ENCODE measurements at regions not wholly inside any gene's neighbourhood (a gene's known extent, or its start where the extent isn't known, plus 50 kb on each side); places are given as distances from the start of the nearest gene placed in this dataset.
"Not testable (repeated sequence)": the region's sequence is repeated elsewhere in the genome, so short reads cannot be mapped to it uniquely, and the experiment has no call there.

GRCh38 chr2:208671284-208671683 lies 264.7 kb downstream of the PTH2R start:
- DNase-seq (ENCODE audit: extremely low read depth in 1 of 11, low read depth in 9 of 11, low spot score in 4 of 11): no peak

- DNase-seq (ENCODE audit: extremely low read depth in 1 of 11, low read depth in 9 of 11, low spot score in 4 of 11): no peak
Measured at GRCh38 chr2:208671886-208672680, 265.5 kb downstream of the PTH2R start.

- no peak for DNase-seq (ENCODE audit: extremely low read depth in 1 of 11, low read depth in 9 of 11, low spot score in 4 of 11)
Measured at GRCh38 chr2:208673631-208674030, 267.0 kb downstream of the PTH2R start.

- DNase-seq (ENCODE audit: extremely low read depth in 1 of 11, low read depth in 9 of 11, low spot score in 4 of 11): peak in 4 of 11 donors; percentile 11 to 32 (median 24)
Measured at GRCh38 chr2:208674919-208675318, 268.3 kb downstream of the PTH2R start.

GRCh38 chr2:208685929-208686328 lies 279.3 kb downstream of the PTH2R start:
- DNase-seq (ENCODE audit: extremely low read depth in 1 of 11, low read depth in 9 of 11, low spot score in 4 of 11): not testable (repeated sequence)

- DNase-seq (ENCODE audit: extremely low read depth in 1 of 11, low read depth in 9 of 11, low spot score in 4 of 11): no peak
Measured at GRCh38 chr2:208686665-208687064, 280.1 kb downstream of the PTH2R start.

- not testable (repeated sequence) for DNase-seq (ENCODE audit: extremely low read depth in 1 of 11, low read depth in 9 of 11, low spot score in 4 of 11)
Measured at GRCh38 chr2:208687720-208688119, 281.1 kb downstream of the PTH2R start.

- no peak for DNase-seq (ENCODE audit: extremely low read depth in 1 of 11, low read depth in 9 of 11, low spot score in 4 of 11)
Measured at GRCh38 chr2:208698114-208698513, 291.5 kb downstream of the PTH2R start.

- DNase-seq (ENCODE audit: extremely low read depth in 1 of 11, low read depth in 9 of 11, low spot score in 4 of 11): no peak
Measured at GRCh38 chr2:208708486-208708885, 301.9 kb downstream of the PTH2R start.

- no peak for DNase-seq (ENCODE audit: extremely low read depth in 1 of 11, low read depth in 9 of 11, low spot score in 4 of 11)
Measured at GRCh38 chr2:208711598-208711997, 305.0 kb downstream of the PTH2R start.

GRCh38 chr2:208713066-208713745 lies 306.6 kb downstream of the PTH2R start:
- no peak for DNase-seq (ENCODE audit: extremely low read depth in 1 of 11, low read depth in 9 of 11, low spot score in 4 of 11)

GRCh38 chr2:208718828-208719227 lies 312.2 kb downstream of the PTH2R start:
- DNase-seq (ENCODE audit: extremely low read depth in 1 of 11, low read depth in 9 of 11, low spot score in 4 of 11): no peak

- DNase-seq (ENCODE audit: extremely low read depth in 1 of 11, low read depth in 9 of 11, low spot score in 4 of 11): no peak
Measured at GRCh38 chr2:208722731-208723130, 316.1 kb downstream of the PTH2R start.

- no peak for DNase-seq (ENCODE audit: extremely low read depth in 1 of 11, low read depth in 9 of 11, low spot score in 4 of 11)
Measured at GRCh38 chr2:208725280-208725679, 318.7 kb downstream of the PTH2R start.

GRCh38 chr2:208726242-208726641 lies 319.6 kb downstream of the PTH2R start:
- no peak for DNase-seq (ENCODE audit: extremely low read depth in 1 of 11, low read depth in 9 of 11, low spot score in 4 of 11)

GRCh38 chr2:208751663-208752415 lies 345.2 kb downstream of the PTH2R start:
- not testable (repeated sequence) for DNase-seq (ENCODE audit: extremely low read depth in 1 of 11, low read depth in 9 of 11, low spot score in 4 of 11)

GRCh38 chr2:208757364-208757763 lies 350.8 kb downstream of the PTH2R start:
- DNase-seq (ENCODE audit: extremely low read depth in 1 of 11, low read depth in 9 of 11, low spot score in 4 of 11): no peak

GRCh38 chr2:208773074-208773473 lies 366.5 kb downstream of the PTH2R start:
- not testable (repeated sequence) for DNase-seq (ENCODE audit: extremely low read depth in 1 of 11, low read depth in 9 of 11, low spot score in 4 of 11)

- no peak for DNase-seq (ENCODE audit: extremely low read depth in 1 of 11, low read depth in 9 of 11, low spot score in 4 of 11)
Measured at GRCh38 chr2:208781166-208781565, 374.6 kb downstream of the PTH2R start.

GRCh38 chr2:208782097-208782496 lies 375.5 kb downstream of the PTH2R start:
- DNase-seq (ENCODE audit: extremely low read depth in 1 of 11, low read depth in 9 of 11, low spot score in 4 of 11): no peak

All from renal cortex interstitium (tissue), 11 donors.